HepG2 (cell line): ENCODE measurements at regions not wholly inside any gene's neighbourhood (a gene's known extent, or its start where the extent isn't known, plus 50 kb on each side); places are given as distances from the start of the nearest gene placed in this dataset.

Experiments
- ARNTL ChIP-seq: sonication (generic); formaldehyde crosslinking; IDR thresholded peaks from 2 replicates; pipeline ENCODE4 v1.4.0; 2020; ENCODE audit warnings: mild to moderate bottlenecking, missing genetic modification reagents
- EZH2 ChIP-seq: conservative IDR thresholded peaks from 2 replicates; pipeline ENCODE4 v1.6.1; 2012; ENCODE audit warnings: mild to moderate bottlenecking, low read depth, low read length, moderate library complexity
- HIVEP1 ChIP-seq: sonication (generic); formaldehyde crosslinking; IDR thresholded peaks from 2 replicates; pipeline ENCODE4 v1.4.0; 2020; ENCODE audit warnings: mild to moderate bottlenecking, missing genetic modification reagents
- ZNF12 ChIP-seq: sonication (generic); formaldehyde crosslinking; IDR thresholded peaks from 2 replicates; pipeline ENCODE4 v1.5.0; 2020; ENCODE audit warnings: missing genetic modification reagents
- ZNF530 ChIP-seq: sonication (generic); formaldehyde crosslinking; IDR thresholded peaks from 2 replicates; pipeline ENCODE4 v1.5.0; 2020; ENCODE audit warnings: low read depth, mild to moderate bottlenecking, missing genetic modification reagents

DNA sequence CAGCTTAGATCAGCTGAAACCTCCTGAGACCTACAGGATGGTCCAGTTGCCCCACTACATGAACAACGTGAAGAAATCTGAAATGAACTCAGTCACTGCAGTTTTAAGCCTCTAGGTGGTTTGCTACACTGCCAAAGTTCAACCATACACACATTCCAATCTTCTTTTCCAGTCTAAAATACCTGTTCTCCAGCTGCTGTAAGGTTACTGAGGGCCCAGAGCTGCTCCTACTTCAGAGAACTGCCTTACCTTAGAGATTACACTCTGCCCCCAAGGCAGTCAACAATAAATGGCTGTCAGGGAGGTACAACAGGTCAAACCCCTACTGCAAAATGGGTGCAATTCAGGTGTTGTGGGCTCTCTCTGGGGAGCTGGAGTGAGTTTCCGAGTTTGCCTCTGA is 154.1 kb upstream of the MIR17HG start:
- no peak for TF ChIP-seq ZNF12 (CRISPR knock-in tag)
- TF ChIP-seq ARNTL, result no peak
- no peak for TF ChIP-seq ZNF530 (CRISPR knock-in tag)
- no peak for TF ChIP-seq HIVEP1 (CRISPR knock-in tag)
- TF ChIP-seq EZH2, result no peak
